ENCODE measurements at regions not wholly inside any gene's neighbourhood (a gene's known extent, or its start where the extent isn't known, plus 50 kb on each side); places are given as distances from the start of the nearest gene placed in this dataset.

- H3K4me1 ChIP-seq, result peaks cover 6 to 43% (median 19%) of the 10 kb centered on the region in 4 donors
- DNase-seq, result no peak
- 98% methylated on average over 5 of the region's 5 CpGs for WGBS, 2 donors (ENCODE audit: low coverage in 1 of 2)
- no peaks in the 10 kb centered on the region for H3K9me3 ChIP-seq
- intact Hi-C loops (cut with DNase I; ENCODE audit: low total_unique reads) (no loop called here), in situ Hi-C loops (cut with MboI; ENCODE audit: low pct_ligation_motif_present in 1 of 4, low pct_unique_long_range_greater_than_20kb in 1 of 4, low sequenced_read_pairs in 3 of 4) (no loop called here)
- no peaks in the 10 kb centered on the region for H3K36me3 ChIP-seq
- no peak overlapping the region for H3K4me3 ChIP-seq
- TF ChIP-seq CTCF (IDR thresholded peaks at IDR 0.05), result no peak
- no peak for TF ChIP-seq EP300 (IDR thresholded peaks at IDR 0.05; ENCODE audit: low read depth)
- H3K27ac ChIP-seq, result no peak overlapping the region
- no peaks in the 10 kb centered on the region for H3K27me3 ChIP-seq
Observed at GRCh38 chr4:83213640-83214039, 71.0 kb downstream of the COQ2 start.

- Histone ChIP-seq H3K27me3 (no peaks in the 10 kb centered on the region), H3K4me3 (no peak overlapping the region), H3K4me1 (peaks cover 13 to 44% (median 19%) of the 10 kb centered on the region in 4 donors), H3K27ac (peak overlapping the region; percentile 65 to 76 (median 69)), H3K9me3 (no peaks in the 10 kb centered on the region), H3K36me3 (no peaks in the 10 kb centered on the region)
- intact Hi-C loops (cut with DNase I; ENCODE audit: low total_unique reads) (no loop called here), in situ Hi-C loops (cut with MboI; ENCODE audit: low pct_ligation_motif_present in 1 of 4, low pct_unique_long_range_greater_than_20kb in 1 of 4, low sequenced_read_pairs in 3 of 4) (no loop called here)
- 24 to 47% methylated on average over 4 to 9 of the region's 9 CpGs for WGBS, 2 donors (ENCODE audit: low coverage in 1 of 2)
- DNase-seq, result peak; percentile 71
- TF ChIP-seq CTCF (IDR thresholded peaks at IDR 0.05) (peak in 1 of 5 experiments; percentile 33), POLR2AphosphoS5 (IDR thresholded peaks at IDR 0.05) (peak in 2 of 3 donors; percentile 21 to 43), POLR2A (IDR thresholded peaks at IDR 0.05) (no peak)
Observed at GRCh38 chr4:83212041-83212851, 72.4 kb downstream of the COQ2 start.

GRCh38 chr4:83209419-83209818 lies 75.2 kb downstream of the COQ2 start:
- no peak for TF ChIP-seq POLR2A (IDR thresholded peaks at IDR 0.05)
- TF ChIP-seq POLR2AphosphoS5 (IDR thresholded peaks at IDR 0.05), result no peak
- Histone ChIP-seq H3K27ac (peak overlapping the region in 3 of 4 donors; percentile 69 to 79 (median 73)), H3K4me3 (no peak overlapping the region), H3K4me1 (peaks cover 17 to 42% (median 23%) of the 10 kb centered on the region in 4 donors), H3K36me3 (no peaks in the 10 kb centered on the region), H3K9me3 (no peaks in the 10 kb centered on the region), H3K27me3 (no peaks in the 10 kb centered on the region)
- no peak for DNase-seq
- 78 to 90% methylated on average over 3 to 4 of the region's 4 CpGs for WGBS, 2 donors (ENCODE audit: low coverage in 1 of 2)
- in situ Hi-C loops (cut with MboI; ENCODE audit: low pct_ligation_motif_present in 1 of 4, low pct_unique_long_range_greater_than_20kb in 1 of 4, low sequenced_read_pairs in 3 of 4) (no loop called here), intact Hi-C loops (cut with DNase I; ENCODE audit: low total_unique reads) (no loop called here)

GRCh38 chr4:83208371-83209365 lies 75.9 kb downstream of the COQ2 start:
- peak overlapping the region; percentile 69 to 79 (median 72) for H3K27ac ChIP-seq
- in situ Hi-C loops (cut with MboI; ENCODE audit: low pct_ligation_motif_present in 1 of 4, low pct_unique_long_range_greater_than_20kb in 1 of 4, low sequenced_read_pairs in 3 of 4), result no loop called here

More at GRCh38 chr4:83208371-83209365, 75.9 kb downstream of the COQ2 start:
- no peaks in the 10 kb centered on the region for H3K27me3 ChIP-seq
- TF ChIP-seq POLR2AphosphoS5 (IDR thresholded peaks at IDR 0.05) (peak in 1 of 3 donors; percentile 20), CTCF (IDR thresholded peaks at IDR 0.05) (no peak), POLR2A (IDR thresholded peaks at IDR 0.05) (no peak), EP300 (IDR thresholded peaks at IDR 0.05; ENCODE audit: low read depth) (no peak)
- intact Hi-C loops (cut with DNase I; ENCODE audit: low total_unique reads), result no loop called here
- no peaks in the 10 kb centered on the region for H3K36me3 ChIP-seq
- H3K4me1 ChIP-seq, result peaks cover 17 to 42% (median 23%) of the 10 kb centered on the region in 4 donors
- H3K4me3 ChIP-seq, result no peak overlapping the region
- 77 to 79% methylated on average over 4 of the region's 4 CpGs for WGBS, 2 donors (ENCODE audit: low coverage in 1 of 2)
- no peaks in the 10 kb centered on the region for H3K9me3 ChIP-seq
- no peak for DNase-seq
